ENCODE measurements at regions not wholly inside any gene's neighbourhood (a gene's known extent, or its start where the extent isn't known, plus 50 kb on each side); places are given as distances from the start of the nearest gene placed in this dataset.

GRCh38 chr13:63680704-63681103, 2265.1 kb upstream of the PCDH20 start:
- no peak for TF ChIP-seq EZH2 (IDR thresholded peaks at IDR 0.05; ENCODE audit: low read depth, unreplicated experiment)
- TF ChIP-seq CTCF (conservative IDR thresholded peaks at IDR 0.05; ENCODE audit: low read depth in 2 of 2), result no peak
- no peak for TF ChIP-seq CREB1 (CRISPR knock-in tag; IDR thresholded peaks at IDR 0.05; ENCODE audit: low read depth)
- TF ChIP-seq ETS1 (IDR thresholded peaks at IDR 0.05), result no peak
- no peak for TF ChIP-seq STAT1 (IDR thresholded peaks at IDR 0.05; ENCODE audit: unreplicated experiment)
- TF ChIP-seq JUNB (IDR thresholded peaks at IDR 0.05; ENCODE audit: unreplicated experiment), result no peak
- TF ChIP-seq EZH2phosphoT487 (IDR thresholded peaks at IDR 0.05; ENCODE audit: unreplicated experiment), result no peak
- no peak for TF ChIP-seq POLR2AphosphoS5 (IDR thresholded peaks at IDR 0.05; ENCODE audit: low read depth)
- TF ChIP-seq REST (IDR thresholded peaks at IDR 0.05; ENCODE audit: unreplicated experiment), result no peak
- TF ChIP-seq ZNF331 (CRISPR knock-in tag; IDR thresholded peaks at IDR 0.05; ENCODE audit: low read depth), result no peak

Data from GM23338 (cell line).